Astrocyte of the cerebellum (primary cell): ENCODE measurements at regions not wholly inside any gene's neighbourhood (a gene's known extent, or its start where the extent isn't known, plus 50 kb on each side); places are given as distances from the start of the nearest gene placed in this dataset.
A peak's percentile ranks its signal among the peaks of the same experiment; 100 is the strongest.

Source experiments
- DNase-seq: peaks from one replicate; pipeline ENCODE4 v3.0.0-alpha.2; 2011; ENCODE audit warnings: low read depth
- H3K4me3 ChIP-seq: 2 replicates; pipeline ENCODE4 v1.5.1; 2011; ENCODE audit warnings: mild to moderate bottlenecking, low read depth, low read length, moderate library complexity
- CTCF ChIP-seq: IDR thresholded peaks from 2 replicates; pipeline ENCODE4 v1.5.1; 2012; ENCODE audit warnings: low read length, low read depth, moderate library complexity, mild to moderate bottlenecking; ENCODE audit errors: missing control alignments
- in situ Hi-C: cut with HindIII; loops from 2 replicates; pipeline ENCODE4 v1.10.0; 2017; ENCODE audit warnings: low sequenced_read_pairs

- H3K4me3 ChIP-seq, result no peak overlapping the region
- TF ChIP-seq CTCF, result no peak
- in situ Hi-C loops, result no loop called here
- no peak for DNase-seq
Observed at GRCh38 chrX:151476604-151477303, 79.7 kb downstream of the VMA21 start.

DNA sequence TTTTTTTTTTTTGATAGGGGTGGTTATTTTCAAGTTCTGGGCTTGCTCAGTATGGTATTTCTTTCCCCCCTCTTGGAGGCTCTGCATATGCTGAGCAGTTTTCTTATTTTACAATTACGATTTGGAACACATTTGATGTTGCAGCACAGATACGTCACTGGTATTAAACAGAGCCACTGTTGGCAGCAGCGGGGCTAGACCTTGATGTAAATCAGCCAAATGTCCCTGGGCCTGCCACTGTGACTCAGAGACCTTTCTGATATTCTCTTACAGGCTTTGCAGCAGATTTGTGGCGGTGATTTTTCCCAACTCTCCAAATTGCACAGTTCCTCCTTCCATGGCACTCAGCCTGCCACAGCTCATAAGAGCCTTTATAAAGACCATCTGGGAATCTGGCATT lies 81.1 kb downstream of the VMA21 start:
- no peak for TF ChIP-seq CTCF
- DNase-seq, result no peak
- in situ Hi-C loops, result no loop called here
- H3K4me3 ChIP-seq, result no peak overlapping the region

GRCh38 chrX:151488677-151489076 lies 74.8 kb upstream of the PASD1 start:
- DNase-seq, result no peak
- TF ChIP-seq CTCF, result no peak
- in situ Hi-C loops, result no loop called here
- no peak overlapping the region for H3K4me3 ChIP-seq

GRCh38 chrX:151505796-151506195 lies 57.7 kb upstream of the PASD1 start:
- in situ Hi-C loops, result no loop called here
- TF ChIP-seq CTCF, result peak; percentile 24
- DNase-seq, result no peak
- no peak overlapping the region for H3K4me3 ChIP-seq

GRCh38 chrX:151510203-151510602 lies 53.3 kb upstream of the PASD1 start:
- no peak for DNase-seq
- TF ChIP-seq CTCF, result no peak
- H3K4me3 ChIP-seq, result no peak overlapping the region
- in situ Hi-C loops, result no loop called here

GRCh38 chrX:151513472-151513871 lies 50.0 kb upstream of the PASD1 start:
- in situ Hi-C loops, result no loop called here
- no peak overlapping the region for H3K4me3 ChIP-seq
- DNase-seq, result no peak
- no peak for TF ChIP-seq CTCF
